Activated CD8-positive, alpha-beta T cell treated with anti-CD3 and anti-CD28 coated beads for 36 hours (primary cell): ENCODE measurements at regions not wholly inside any gene's neighbourhood (a gene's known extent, or its start where the extent isn't known, plus 50 kb on each side); places are given as distances from the start of the nearest gene placed in this dataset.

Source experiments
- ATAC-seq: fragments of 200-7000 bp; cut with Tn5 transposase; one replicate; pipeline ENCODE4 v1.10.0; 2021; ENCODE audit warnings: mild to moderate bottlenecking, moderate library complexity
- CTCF ChIA-PET: fragments of 350-600 bp; sonication (Branson Sonifier 250); formaldehyde crosslinking; loops from one replicate; lab custom pipeline; 2021; ENCODE audit warnings: antibody characterized with exemption; lab: Charles Lee
- POLR2A ChIA-PET: fragments of 350-600 bp; sonication (Branson Sonifier 250); formaldehyde crosslinking; loops from one replicate; lab custom pipeline; 2021; ENCODE audit warnings: antibody characterized with exemption; lab: Charles Lee
- DNase-seq: peaks from one replicate; pipeline ENCODE4 v3.0.0-alpha.2; 2020
- H3K27ac Mint-ChIP-seq: one replicate; pipeline ENCODE4 v1.8.0; 2021; ENCODE audit warnings: mild to moderate bottlenecking, mixed read lengths
- H3K27me3 Mint-ChIP-seq: one replicate; pipeline ENCODE4 v1.8.0; 2021; ENCODE audit warnings: mixed read lengths
- H3K36me3 Mint-ChIP-seq: one replicate; pipeline ENCODE4 v1.8.0; 2021; ENCODE audit warnings: low read depth, mixed read lengths
- H3K4me1 Mint-ChIP-seq: one replicate; pipeline ENCODE4 v1.8.0; 2021; ENCODE audit warnings: low read depth, mixed read lengths
- H3K4me3 Mint-ChIP-seq: one replicate; pipeline ENCODE4 v1.8.0; 2021; ENCODE audit warnings: mild to moderate bottlenecking, moderate library complexity, mixed read lengths
- H3K9me3 Mint-ChIP-seq: one replicate; pipeline ENCODE4 v1.8.0; 2021; ENCODE audit warnings: mixed read lengths
- CTCF ChIP-seq: fragments of 200-600 bp; IDR thresholded peaks from one replicate; pipeline ENCODE4 v1.8.0; 2022; ENCODE audit warnings: antibody characterized with exemption, mild to moderate bottlenecking
- intact Hi-C: fragments of 100-400 bp; cut with micrococcal nuclease; formaldehyde crosslinking; loops from one replicate; pipeline ENCODE4 v1.10.0; 2022

- Mint-ChIP-seq H3K27me3 (no peaks in the 10 kb centered on the region), H3K36me3 (no peaks in the 10 kb centered on the region), H3K9me3 (peaks cover 9% of the 10 kb centered on the region), H3K4me3 (no peak overlapping the region), H3K27ac (no peak overlapping the region), H3K4me1 (no peaks in the 10 kb centered on the region)
- ATAC-seq, result no peak
- intact Hi-C loops, result no loop called here
- CTCF ChIA-PET, result no interaction called here
- no peak for TF ChIP-seq CTCF
- DNase-seq, result no peak
- POLR2A ChIA-PET, result no interaction called here
Observed at GRCh38 chr4:27574743-27575142, 714.1 kb downstream of the STIM2 start.

DNA sequence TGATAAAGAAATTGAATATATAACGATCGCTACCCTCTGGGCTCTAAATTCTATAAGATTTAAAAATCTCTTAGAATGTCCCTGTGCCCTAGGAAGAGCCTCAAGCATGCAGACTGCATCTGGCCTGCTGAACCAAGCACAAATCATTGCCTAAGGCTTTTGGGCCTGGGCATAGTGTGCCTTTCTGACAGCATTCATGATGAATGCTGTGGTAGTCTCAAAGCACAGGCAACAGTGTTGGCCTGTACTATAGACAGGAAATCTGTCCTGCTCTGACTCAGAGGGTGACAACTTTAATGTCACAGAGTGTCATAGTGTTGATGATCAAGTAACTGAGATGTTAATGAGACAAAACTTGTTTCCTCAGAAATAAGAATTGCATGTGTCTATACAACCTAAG lies 717.3 kb downstream of the STIM2 start:
- peaks cover 11% of the 10 kb centered on the region for H3K9me3 Mint-ChIP-seq
- H3K4me3 Mint-ChIP-seq, result no peak overlapping the region
- no peaks in the 10 kb centered on the region for H3K4me1 Mint-ChIP-seq
- no peak for TF ChIP-seq CTCF
- H3K27ac Mint-ChIP-seq, result no peak overlapping the region
- H3K27me3 Mint-ChIP-seq, result no peaks in the 10 kb centered on the region
- no peak for ATAC-seq
- H3K36me3 Mint-ChIP-seq, result no peaks in the 10 kb centered on the region
- intact Hi-C loops, result no loop called here
- ChIA-PET CTCF (no interaction called here), POLR2A (no interaction called here)
- DNase-seq, result no peak

- Mint-ChIP-seq H3K36me3 (no peaks in the 10 kb centered on the region), H3K4me1 (no peaks in the 10 kb centered on the region), H3K27me3 (no peaks in the 10 kb centered on the region), H3K4me3 (no peak overlapping the region), H3K27ac (no peak overlapping the region), H3K9me3 (peaks cover 2% of the 10 kb centered on the region)
- no peak for ATAC-seq
- POLR2A ChIA-PET, result no interaction called here
- intact Hi-C loops, result no loop called here
- no peak for DNase-seq
- no peak for TF ChIP-seq CTCF
- CTCF ChIA-PET, result no interaction called here
Observed at GRCh38 chr4:27592738-27593137, 732.1 kb downstream of the STIM2 start.

DNA sequence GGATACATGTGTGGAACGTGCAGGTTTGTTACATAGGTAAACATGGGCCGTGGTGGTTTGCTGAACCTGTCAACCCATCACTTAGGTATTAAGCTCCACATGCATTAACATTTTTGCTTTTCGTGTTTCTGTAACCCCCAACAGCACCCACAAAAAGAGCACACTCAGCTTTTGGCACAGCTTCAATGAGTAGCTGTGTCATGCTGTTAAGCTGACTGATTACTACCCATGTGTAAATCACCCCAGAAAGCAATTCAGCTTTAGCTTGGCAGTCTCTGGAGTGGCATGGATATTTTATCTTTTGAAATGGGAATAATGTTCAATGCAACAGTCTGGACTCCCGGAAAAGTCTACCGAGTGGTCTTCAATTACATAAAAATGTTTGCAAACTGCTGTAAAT lies 734.3 kb downstream of the STIM2 start:
- Mint-ChIP-seq H3K9me3 (no peaks in the 10 kb centered on the region), H3K4me1 (no peaks in the 10 kb centered on the region), H3K36me3 (no peaks in the 10 kb centered on the region), H3K4me3 (no peak overlapping the region), H3K27ac (no peak overlapping the region), H3K27me3 (no peaks in the 10 kb centered on the region)
- POLR2A ChIA-PET, result no interaction called here
- intact Hi-C loops, result no loop called here
- ATAC-seq (no peak), DNase-seq (no peak)
- no peak for TF ChIP-seq CTCF
- CTCF ChIA-PET, result no interaction called here

GRCh38 chr4:27595571-27596360 lies 735.1 kb downstream of the STIM2 start:
- H3K9me3 Mint-ChIP-seq, result no peaks in the 10 kb centered on the region
- no peaks in the 10 kb centered on the region for H3K27me3 Mint-ChIP-seq
- DNase-seq (no peak), ATAC-seq (no peak)
- H3K4me3 Mint-ChIP-seq, result no peak overlapping the region
- H3K4me1 Mint-ChIP-seq, result no peaks in the 10 kb centered on the region
- intact Hi-C loops, result no loop called here
- POLR2A ChIA-PET, result no interaction called here
- H3K36me3 Mint-ChIP-seq, result no peaks in the 10 kb centered on the region
- H3K27ac Mint-ChIP-seq, result no peak overlapping the region
- TF ChIP-seq CTCF, result no peak
- CTCF ChIA-PET, result no interaction called here
